Tibial artery (tissue), 4 donors: ENCODE measurements at regions not wholly inside any gene's neighbourhood (a gene's known extent, or its start where the extent isn't known, plus 50 kb on each side); places are given as distances from the start of the nearest gene placed in this dataset.

ENCODE experiments used
- DNase-seq, 2 donors: peaks; one replicate each; pipeline ENCODE4 v3.0.0-alpha.2; 2019
- H3K27ac ChIP-seq, 2 donors: fragments of 200-600 bp; sonication (generic) in 1 of 2; 1 replicate in 1 of 2; 2 replicates in 1 of 2; pipeline ENCODE4 v1.5.1; 2018 to 2019; ENCODE audit warnings: mild to moderate bottlenecking in 1 of 2
- H3K27me3 ChIP-seq, 2 donors: fragments of 200-600 bp; sonication (generic) in 1 of 2; one replicate each; pipeline versions ENCODE4 v1.5.1 to v1.6.0; 2016 to 2019
- H3K36me3 ChIP-seq, 3 donors: fragments of 200-600 bp; sonication (generic) in 2 of 3; one replicate each; pipeline ENCODE4 v1.5.1; 2016 to 2019; ENCODE audit warnings: mild to moderate bottlenecking in 2 of 3
- H3K4me1 ChIP-seq, 4 donors: fragments of 200-600 bp; sonication (generic) in 2 of 4; 1 replicate in 3 of 4; 2 replicates in 1 of 4; pipeline ENCODE4 v1.5.1; 2016 to 2019
- H3K4me3 ChIP-seq, 2 donors: fragments of 200-600 bp; sonication (generic) in 1 of 2; 1 replicate in 1 of 2; 2 replicates in 1 of 2; pipeline ENCODE4 v1.5.1; 2018 to 2019; ENCODE audit warnings: mild to moderate bottlenecking in 2 of 2
- H3K9me3 ChIP-seq, 3 donors: fragments of 200-600 bp; sonication (generic) in 1 of 3; one replicate each; pipeline ENCODE4 v1.5.1; 2016 to 2019
- CTCF ChIP-seq, 2 experiments: fragments of 200-600 bp in 1 of 2; fragments of 450-650 bp in 1 of 2; IDR thresholded peaks; one replicate each; pipeline ENCODE4 v1.5.1; 2017 to 2019; ENCODE audit warnings: antibody characterized with exemption in 2 of 2, mild to moderate bottlenecking in 1 of 2, moderate library complexity in 1 of 2
- intact Hi-C: fragments of 100-400 bp; cut with DNase I; formaldehyde crosslinking; loops from one replicate; pipeline ENCODE4 v1.15.0; 2023; ENCODE audit warnings: low total_unique reads

GRCh38 chr6:168909288-168909687, 344.4 kb downstream of the THBS2 start:
- no peaks in the 10 kb centered on the region for H3K27me3 ChIP-seq
- TF ChIP-seq CTCF (IDR thresholded peaks at IDR 0.05) = no peak
- no peak for DNase-seq
- H3K4me3 ChIP-seq = no peak overlapping the region
- no peaks in the 10 kb centered on the region for H3K36me3 ChIP-seq
- intact Hi-C loops = no loop called here
- H3K27ac ChIP-seq = no peak overlapping the region
- H3K4me1 ChIP-seq = no peaks in the 10 kb centered on the region
- H3K9me3 ChIP-seq = no peaks in the 10 kb centered on the region

GRCh38 chr6:168908887-168909286, 344.8 kb downstream of the THBS2 start:
- Histone ChIP-seq H3K36me3 (no peaks in the 10 kb centered on the region), H3K27me3 (no peaks in the 10 kb centered on the region), H3K4me1 (no peaks in the 10 kb centered on the region), H3K9me3 (no peaks in the 10 kb centered on the region), H3K27ac (no peak overlapping the region), H3K4me3 (no peak overlapping the region)
- intact Hi-C loops = no loop called here
- no peak for DNase-seq
- TF ChIP-seq CTCF (IDR thresholded peaks at IDR 0.05) = no peak

- no peak for TF ChIP-seq CTCF (IDR thresholded peaks at IDR 0.05)
- H3K4me1 ChIP-seq = no peaks in the 10 kb centered on the region
- intact Hi-C loops = no loop called here
- no peaks in the 10 kb centered on the region for H3K9me3 ChIP-seq
- H3K4me3 ChIP-seq = no peak overlapping the region
- H3K27ac ChIP-seq = no peak overlapping the region
- H3K27me3 ChIP-seq = no peaks in the 10 kb centered on the region
- no peaks in the 10 kb centered on the region for H3K36me3 ChIP-seq
- no peak for DNase-seq
Measured at GRCh38 chr6:168908166-168908565, 345.5 kb downstream of the THBS2 start.

- TF ChIP-seq CTCF (IDR thresholded peaks at IDR 0.05) = no peak
- H3K27ac ChIP-seq = no peak overlapping the region
- H3K27me3 ChIP-seq = no peaks in the 10 kb centered on the region
- no peak overlapping the region for H3K4me3 ChIP-seq
- H3K36me3 ChIP-seq = no peaks in the 10 kb centered on the region
- intact Hi-C loops = no loop called here
- H3K9me3 ChIP-seq = no peaks in the 10 kb centered on the region
- DNase-seq = no peak
- no peaks in the 10 kb centered on the region for H3K4me1 ChIP-seq
Measured at GRCh38 chr6:168906391-168906790, 347.3 kb downstream of the THBS2 start.

- H3K36me3 ChIP-seq = no peaks in the 10 kb centered on the region
- no peak overlapping the region for H3K4me3 ChIP-seq
- no peaks in the 10 kb centered on the region for H3K9me3 ChIP-seq
- intact Hi-C loops = no loop called here
- DNase-seq = no peak
- no peak for TF ChIP-seq CTCF (IDR thresholded peaks at IDR 0.05)
- no peaks in the 10 kb centered on the region for H3K27me3 ChIP-seq
- no peak overlapping the region for H3K27ac ChIP-seq
- no peaks in the 10 kb centered on the region for H3K4me1 ChIP-seq
Measured at GRCh38 chr6:168905451-168906090, 348.1 kb downstream of the THBS2 start.
